Mesenchymal stem cell (in vitro differentiated cells and primary cell): ENCODE measurements at regions not wholly inside any gene's neighbourhood (a gene's known extent, or its start where the extent isn't known, plus 50 kb on each side); places are given as distances from the start of the nearest gene placed in this dataset.

Source experiments
- DNase-seq: peaks from one replicate; pipeline ENCODE4 v3.0.0-alpha.2; 2013
- H2AFZ ChIP-seq: one replicate; pipeline ENCODE4 v1.6.1; 2013; ENCODE audit warnings: low read depth, mild to moderate bottlenecking, control low read depth, inconsistent platforms, low read length, moderate library complexity
- H2AK5ac ChIP-seq: 2 replicates; pipeline ENCODE4 v1.6.1; 2013; ENCODE audit warnings: low read length, moderate library complexity, mild to moderate bottlenecking, inconsistent platforms; ENCODE audit not compliant: severe bottlenecking
- H2BK120ac ChIP-seq: one replicate; pipeline ENCODE4 v1.6.1; 2013; ENCODE audit warnings: low read depth, mild to moderate bottlenecking, inconsistent platforms, low read length, moderate library complexity
- H2BK12ac ChIP-seq, 2 experiments: one replicate each; pipeline ENCODE4 v1.6.1; 2013; ENCODE audit warnings: inconsistent platforms in 2 of 2, low read length in 2 of 2, mild to moderate bottlenecking in 2 of 2, moderate library complexity in 2 of 2, control low read depth in 1 of 2
- H2BK15ac ChIP-seq: one replicate; pipeline ENCODE4 v1.6.1; 2013; ENCODE audit warnings: mild to moderate bottlenecking, low read depth, inconsistent platforms; ENCODE audit not compliant: poor library complexity, severe bottlenecking
- H2BK5ac ChIP-seq: 2 replicates; pipeline ENCODE4 v1.6.1; 2013; ENCODE audit warnings: low read depth, mild to moderate bottlenecking, low read length, control low read depth, inconsistent platforms; ENCODE audit not compliant: poor library complexity, severe bottlenecking
- H3K14ac ChIP-seq, 2 experiments: one replicate each; pipeline ENCODE4 v1.6.1; 2013; ENCODE audit warnings: inconsistent platforms in 2 of 2, low read length in 2 of 2, control low read depth in 1 of 2, mild to moderate bottlenecking in 1 of 2, moderate library complexity in 1 of 2
- H3K18ac ChIP-seq, 2 experiments: one replicate each; pipeline ENCODE4 v1.6.1; 2013; ENCODE audit warnings: inconsistent platforms in 2 of 2, low read length in 2 of 2, control low read depth in 1 of 2, low read depth in 1 of 2, mild to moderate bottlenecking in 1 of 2
- H3K23ac ChIP-seq, 2 experiments: one replicate each; pipeline ENCODE4 v1.6.1; 2013; ENCODE audit warnings: inconsistent platforms in 2 of 2, low read length in 2 of 2, mild to moderate bottlenecking in 2 of 2, moderate library complexity in 2 of 2, control low read depth in 1 of 2
- H3K27ac ChIP-seq: 2 replicates; pipeline ENCODE4 v1.5.1; 2013; ENCODE audit warnings: mild to moderate bottlenecking, moderate library complexity, low read length, control low read depth, inconsistent platforms; ENCODE audit not compliant: poor library complexity, severe bottlenecking
- H3K27me3 ChIP-seq, 2 experiments: 2 replicates each; pipeline versions ENCODE4 v1.6.1 to v1.7.0; 2013; ENCODE audit warnings: low read length in 2 of 2, mild to moderate bottlenecking in 2 of 2, moderate library complexity in 2 of 2, control low read depth in 1 of 2, inconsistent platforms in 1 of 2; ENCODE audit not compliant: control insufficient read depth in 1 of 2, insufficient read depth in 1 of 2
- H3K36me3 ChIP-seq, 2 experiments: 2 replicates each; pipeline versions ENCODE4 v1.6.1 to v1.7.0; 2013; ENCODE audit warnings: low read length in 2 of 2, control low read depth in 1 of 2, inconsistent platforms in 1 of 2, low read depth in 1 of 2, mild to moderate bottlenecking in 1 of 2; ENCODE audit not compliant: insufficient read depth in 2 of 2, control insufficient read depth in 1 of 2
- H3K4ac ChIP-seq, 2 experiments: one replicate each; pipeline ENCODE4 v1.6.1; 2013; ENCODE audit warnings: inconsistent platforms in 2 of 2, low read length in 2 of 2, mild to moderate bottlenecking in 2 of 2, moderate library complexity in 2 of 2, control low read depth in 1 of 2, low read depth in 1 of 2
- H3K4me1 ChIP-seq: 2 replicates; pipeline ENCODE4 v1.6.1; 2013; ENCODE audit warnings: low read depth, low read length, control low read depth; ENCODE audit not compliant: control insufficient read depth, insufficient read depth
- H3K4me2 ChIP-seq: 2 replicates; pipeline ENCODE4 v1.6.1; 2013; ENCODE audit warnings: low read length, mild to moderate bottlenecking, inconsistent platforms; ENCODE audit not compliant: poor library complexity, severe bottlenecking
- H3K4me3 ChIP-seq, 2 experiments: 2 replicates each; pipeline versions ENCODE4 v1.5.1 to v1.7.0; 2013; ENCODE audit warnings: low read length in 2 of 2, mild to moderate bottlenecking in 2 of 2, control low read depth in 1 of 2, low read depth in 1 of 2; ENCODE audit not compliant: insufficient read depth in 1 of 2
- H3K79me1 ChIP-seq: replicated peaks from 2 replicates; pipeline ENCODE4 v1.6.1; 2013; ENCODE audit warnings: mild to moderate bottlenecking, control low read depth, low read length, inconsistent platforms; ENCODE audit not compliant: poor library complexity, severe bottlenecking
- H3K9ac ChIP-seq: 2 replicates; pipeline ENCODE4 v1.7.0; 2013; ENCODE audit warnings: mild to moderate bottlenecking, low read length, moderate library complexity
- H3K9me3 ChIP-seq: 2 replicates; pipeline ENCODE4 v1.7.0; 2013; ENCODE audit warnings: mild to moderate bottlenecking, low read length; ENCODE audit not compliant: control insufficient read depth
- H4K8ac ChIP-seq: one replicate; pipeline ENCODE4 v1.6.1; 2013; ENCODE audit warnings: inconsistent platforms, mild to moderate bottlenecking, low read length, moderate library complexity
- H4K91ac ChIP-seq: one replicate; pipeline ENCODE4 v1.6.1; 2013; ENCODE audit warnings: mild to moderate bottlenecking, low read length, inconsistent platforms
- WGBS: methylation state at CpG from one replicate; pipeline ENCODE4 v1.1.7; 2013; ENCODE audit warnings: mixed read lengths; 5-methylcytosine and 5-hydroxymethylcytosine counted together

- H3K9ac ChIP-seq, result no peak overlapping the region
- no peak overlapping the region for H3K23ac ChIP-seq
- no peak overlapping the region for H3K27ac ChIP-seq
- no peak overlapping the region for H2AK5ac ChIP-seq
- no peaks in the 10 kb centered on the region for H3K27me3 ChIP-seq
- no peaks in the 10 kb centered on the region for H3K9me3 ChIP-seq
- no peak overlapping the region for H2BK12ac ChIP-seq
- H3K79me1 ChIP-seq, result no peaks in the 10 kb centered on the region
- WGBS, result 56% methylated on average over 3 of the region's 3 CpGs
- no peaks in the 10 kb centered on the region for H3K4me1 ChIP-seq
- H2BK15ac ChIP-seq, result no peak overlapping the region
- no peak overlapping the region for H4K91ac ChIP-seq
- no peak for DNase-seq
- H3K36me3 ChIP-seq, result no peaks in the 10 kb centered on the region
- H4K8ac ChIP-seq, result no peak overlapping the region
- H2BK5ac ChIP-seq, result no peak overlapping the region
- H2AFZ ChIP-seq, result no peak overlapping the region
- no peak overlapping the region for H3K4ac ChIP-seq
- no peak overlapping the region for H3K4me3 ChIP-seq
- no peak overlapping the region for H3K18ac ChIP-seq
- no peak overlapping the region for H3K14ac ChIP-seq
- no peak overlapping the region for H2BK120ac ChIP-seq
- no peak overlapping the region for H3K4me2 ChIP-seq
Measured at GRCh38 chr20:21902391-21902790, 196.9 kb downstream of the PAX1 start.

DNA sequence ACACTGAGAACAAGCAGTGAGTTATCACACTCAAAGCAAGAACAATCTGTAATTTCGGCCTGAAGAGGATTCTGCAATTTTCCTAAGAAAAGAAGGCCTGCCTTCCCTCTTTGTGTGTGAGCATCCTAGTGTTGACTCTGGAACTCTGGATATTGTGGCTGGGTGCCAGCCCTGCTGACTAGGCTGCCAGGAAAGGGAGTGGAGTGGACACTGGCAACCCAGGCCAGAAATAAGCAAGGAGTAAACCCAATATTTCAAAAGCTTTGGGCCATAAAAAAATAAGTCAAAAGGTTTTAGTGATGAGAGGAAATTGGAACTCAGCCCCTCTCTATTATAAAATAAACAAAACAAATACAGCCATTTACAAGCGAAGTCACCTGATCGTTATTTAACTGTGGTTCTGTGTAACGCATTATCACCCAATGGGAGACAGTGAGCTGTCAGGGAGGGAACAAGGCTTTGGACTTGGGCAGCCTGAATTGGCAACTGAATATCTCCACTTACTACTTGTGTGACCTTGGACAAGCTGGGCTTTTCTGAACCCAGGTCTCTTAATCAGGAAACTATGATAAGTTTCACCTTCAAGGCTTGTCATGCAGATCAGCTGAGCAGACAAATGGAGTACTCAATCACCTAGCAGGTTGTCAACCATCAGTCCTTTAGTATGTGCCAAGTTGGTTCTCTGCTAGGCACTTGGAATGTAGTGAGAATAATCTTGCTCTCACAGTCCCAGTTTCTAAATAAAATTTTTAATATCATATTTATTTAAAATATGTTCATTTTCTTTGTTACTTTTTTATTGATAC, 196.2 kb downstream of the PAX1 start:
- Histone ChIP-seq H2AK5ac (no peak overlapping the region), H3K18ac (no peak overlapping the region), H3K9me3 (no peaks in the 10 kb centered on the region), H2BK5ac (no peak overlapping the region), H3K14ac (no peak overlapping the region), H2BK15ac (no peak overlapping the region), H3K4ac (no peak overlapping the region), H3K79me1 (no peaks in the 10 kb centered on the region), H3K27me3 (no peaks in the 10 kb centered on the region), H3K4me3 (no peak overlapping the region), H2BK12ac (no peak overlapping the region), H2BK120ac (no peak overlapping the region), H3K36me3 (no peaks in the 10 kb centered on the region), H3K4me2 (no peak overlapping the region), H3K27ac (no peak overlapping the region), H4K8ac (no peak overlapping the region), H3K4me1 (no peaks in the 10 kb centered on the region), H3K23ac (no peak overlapping the region), H3K9ac (no peak overlapping the region), H2AFZ (no peak overlapping the region), H4K91ac (no peak overlapping the region)
- no peak for DNase-seq
- WGBS, result 67% methylated on average over 4 of the region's 4 CpGs

DNA sequence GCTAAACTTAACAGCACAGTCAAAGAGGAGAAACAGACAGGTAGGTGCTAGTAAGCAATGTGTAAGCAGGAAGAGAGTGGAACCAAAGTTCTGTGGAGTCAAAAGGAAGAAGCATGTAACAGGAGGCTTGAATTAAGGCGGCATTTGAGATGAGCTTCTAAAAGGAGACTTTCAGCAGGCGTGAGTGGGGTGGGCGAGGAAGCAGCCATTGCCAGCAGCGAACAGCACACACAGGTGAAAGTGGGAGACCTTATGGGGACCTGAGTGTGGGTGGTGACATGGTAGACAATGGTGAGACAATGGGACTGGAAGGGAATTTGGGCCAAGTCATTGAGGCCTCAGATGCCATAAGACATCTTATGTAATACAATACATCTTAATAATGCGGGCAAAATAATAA, 195.0 kb downstream of the PAX1 start:
- Histone ChIP-seq H3K23ac (no peak overlapping the region), H3K4me3 (no peak overlapping the region), H3K4me1 (no peaks in the 10 kb centered on the region), H2AFZ (no peak overlapping the region), H2BK12ac (no peak overlapping the region), H4K8ac (no peak overlapping the region), H3K4ac (no peak overlapping the region), H3K9ac (no peak overlapping the region), H4K91ac (no peak overlapping the region), H3K27me3 (no peaks in the 10 kb centered on the region), H3K9me3 (no peaks in the 10 kb centered on the region), H3K18ac (no peak overlapping the region), H3K79me1 (no peaks in the 10 kb centered on the region), H3K27ac (no peak overlapping the region), H3K14ac (no peak overlapping the region), H2BK15ac (no peak overlapping the region), H3K36me3 (no peaks in the 10 kb centered on the region), H2BK5ac (no peak overlapping the region), H2AK5ac (no peak overlapping the region), H3K4me2 (no peak overlapping the region), H2BK120ac (no peak overlapping the region)
- no peak for DNase-seq
- 75% methylated on average over 5 of the region's 5 CpGs for WGBS

- no peak overlapping the region for H2AK5ac ChIP-seq
- no peaks in the 10 kb centered on the region for H3K4me1 ChIP-seq
- no peaks in the 10 kb centered on the region for H3K9me3 ChIP-seq
- no peaks in the 10 kb centered on the region for H3K36me3 ChIP-seq
- no peak overlapping the region for H2BK15ac ChIP-seq
- H3K4ac ChIP-seq, result no peak overlapping the region
- no peak overlapping the region for H2BK5ac ChIP-seq
- H3K27ac ChIP-seq, result no peak overlapping the region
- no peak overlapping the region for H3K18ac ChIP-seq
- no peak overlapping the region for H3K4me2 ChIP-seq
- peaks cover 0 to 6% of the 10 kb centered on the region in 2 experiments for H3K27me3 ChIP-seq
- H3K4me3 ChIP-seq, result no peak overlapping the region
- H3K14ac ChIP-seq, result no peak overlapping the region
- no peak overlapping the region for H2BK12ac ChIP-seq
- no peaks in the 10 kb centered on the region for H3K79me1 ChIP-seq
- H2BK120ac ChIP-seq, result no peak overlapping the region
- DNase-seq, result no peak
- no peak overlapping the region for H4K91ac ChIP-seq
- H2AFZ ChIP-seq, result no peak overlapping the region
- H4K8ac ChIP-seq, result no peak overlapping the region
- no peak overlapping the region for H3K23ac ChIP-seq
- no peak overlapping the region for H3K9ac ChIP-seq
Measured at GRCh38 chr20:21874921-21875320, 169.5 kb downstream of the PAX1 start.
